HFF-Myc (cell line): ENCODE measurements at regions not wholly inside any gene's neighbourhood (a gene's known extent, or its start where the extent isn't known, plus 50 kb on each side); places are given as distances from the start of the nearest gene placed in this dataset.

Experiments
- DNase-seq: peaks from one replicate; pipeline ENCODE4 v3.0.0-alpha.2; 2011; ENCODE audit warnings: low read depth; ENCODE audit errors: extremely low read depth
- H3K4me3 ChIP-seq: replicated peaks from 2 replicates; pipeline ENCODE4 v1.5.1; 2011; ENCODE audit warnings: low read depth, mild to moderate bottlenecking, control low read depth, low read length
- TF ChIP-seq, protein P1 (sequence below): IDR thresholded peaks from 2 replicates; pipeline ENCODE4 v1.5.1; 2012; ENCODE audit warnings: mild to moderate bottlenecking, low read depth, low read length, control low read depth; ENCODE audit errors: missing control alignments

- TF ChIP-seq, protein P1, sequence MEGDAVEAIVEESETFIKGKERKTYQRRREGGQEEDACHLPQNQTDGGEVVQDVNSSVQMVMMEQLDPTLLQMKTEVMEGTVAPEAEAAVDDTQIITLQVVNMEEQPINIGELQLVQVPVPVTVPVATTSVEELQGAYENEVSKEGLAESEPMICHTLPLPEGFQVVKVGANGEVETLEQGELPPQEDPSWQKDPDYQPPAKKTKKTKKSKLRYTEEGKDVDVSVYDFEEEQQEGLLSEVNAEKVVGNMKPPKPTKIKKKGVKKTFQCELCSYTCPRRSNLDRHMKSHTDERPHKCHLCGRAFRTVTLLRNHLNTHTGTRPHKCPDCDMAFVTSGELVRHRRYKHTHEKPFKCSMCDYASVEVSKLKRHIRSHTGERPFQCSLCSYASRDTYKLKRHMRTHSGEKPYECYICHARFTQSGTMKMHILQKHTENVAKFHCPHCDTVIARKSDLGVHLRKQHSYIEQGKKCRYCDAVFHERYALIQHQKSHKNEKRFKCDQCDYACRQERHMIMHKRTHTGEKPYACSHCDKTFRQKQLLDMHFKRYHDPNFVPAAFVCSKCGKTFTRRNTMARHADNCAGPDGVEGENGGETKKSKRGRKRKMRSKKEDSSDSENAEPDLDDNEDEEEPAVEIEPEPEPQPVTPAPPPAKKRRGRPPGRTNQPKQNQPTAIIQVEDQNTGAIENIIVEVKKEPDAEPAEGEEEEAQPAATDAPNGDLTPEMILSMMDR, result no peak
- DNase-seq, result no peak
- no peak overlapping the region for H3K4me3 ChIP-seq
Observed at GRCh38 chr1:191590578-191590977, 567.7 kb upstream of the RGS18 start.

DNA sequence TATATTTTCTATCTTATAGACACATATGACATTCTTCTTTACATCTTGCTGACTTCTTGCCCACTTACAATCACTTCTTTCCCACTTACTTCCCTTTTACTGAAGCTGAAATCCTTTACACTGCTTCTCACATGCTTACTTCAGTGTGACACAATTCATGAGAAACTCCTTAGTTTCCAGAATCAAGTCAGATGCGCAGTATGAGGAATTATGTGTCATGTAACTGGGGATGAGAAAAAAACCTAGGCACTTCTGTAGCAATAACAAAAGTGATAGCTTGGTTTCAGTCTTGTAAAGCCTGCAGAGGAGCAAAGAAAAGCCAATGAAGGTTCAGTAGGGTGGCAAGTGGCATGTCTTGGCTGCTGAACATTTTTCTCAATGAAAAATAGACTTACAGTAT, 566.2 kb upstream of the RGS18 start:
- DNase-seq, result no peak
- H3K4me3 ChIP-seq, result no peak overlapping the region
- TF ChIP-seq, protein P1, result no peak

DNA sequence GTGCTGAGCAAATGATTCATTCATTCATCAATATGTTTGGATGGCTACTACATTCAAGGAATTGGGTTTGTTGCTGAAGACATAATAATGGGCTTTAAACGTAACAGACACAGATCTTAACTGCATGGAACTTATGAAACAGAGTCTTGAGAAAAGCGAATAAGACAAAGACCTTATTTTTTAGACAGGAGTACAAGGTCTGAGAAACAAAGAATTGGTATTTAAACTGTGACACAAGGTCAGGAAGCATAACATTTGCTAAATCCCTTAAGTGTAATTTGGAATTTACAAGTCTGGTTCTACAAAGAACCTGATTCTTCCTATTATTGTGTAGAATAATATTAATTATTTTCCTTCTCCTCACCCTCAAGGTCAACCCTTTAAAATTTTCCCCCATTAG, 565.4 kb upstream of the RGS18 start:
- TF ChIP-seq, protein P1, result no peak
- no peak for DNase-seq
- H3K4me3 ChIP-seq, result no peak overlapping the region

- H3K4me3 ChIP-seq, result no peak overlapping the region
- TF ChIP-seq, protein P1, result no peak
- no peak for DNase-seq
Observed at GRCh38 chr1:191595170-191595569, 563.1 kb upstream of the RGS18 start.

DNA sequence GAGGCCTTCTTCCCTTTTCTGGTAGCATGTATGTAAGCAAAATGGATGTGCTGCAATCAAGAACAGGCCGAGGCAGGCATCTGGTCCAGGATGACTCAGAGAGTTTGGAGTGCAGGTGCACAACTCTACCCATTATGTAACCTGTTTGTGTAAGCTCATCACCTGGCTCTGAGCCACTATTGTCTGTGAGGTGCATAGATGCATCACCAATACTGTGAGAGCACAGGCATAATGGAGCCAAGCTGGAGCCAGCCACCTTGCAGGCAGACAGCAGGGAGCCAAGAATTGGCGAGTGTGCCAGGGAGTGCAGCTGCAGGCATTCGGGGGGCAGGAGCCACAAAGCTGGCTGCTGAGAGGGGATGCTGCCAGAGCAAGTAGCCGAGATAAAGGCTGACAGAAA, 549.9 kb upstream of the RGS18 start:
- H3K4me3 ChIP-seq, result no peak overlapping the region
- DNase-seq, result no peak
- TF ChIP-seq, protein P1, result no peak

DNA sequence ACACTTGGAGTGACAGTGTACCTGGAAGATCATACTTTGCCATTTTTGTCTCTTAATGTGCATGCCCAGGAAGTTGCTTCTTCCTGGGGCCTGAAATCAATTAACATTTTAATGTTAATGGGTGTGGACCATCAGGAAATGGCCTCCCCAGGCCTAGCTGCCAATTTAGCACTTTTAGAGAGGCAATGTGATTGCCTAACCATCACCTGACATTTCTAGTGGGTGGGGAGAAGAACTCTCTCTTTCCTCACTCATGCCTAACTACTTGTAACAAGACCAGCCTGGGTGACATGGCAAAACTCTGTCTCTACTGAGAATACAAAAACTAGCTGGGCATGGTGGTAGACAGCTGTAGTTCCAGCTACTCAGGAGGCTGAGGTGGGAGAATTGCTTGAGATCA, 549.0 kb upstream of the RGS18 start:
- DNase-seq, result no peak
- TF ChIP-seq, protein P1, result no peak
- H3K4me3 ChIP-seq, result no peak overlapping the region

DNA sequence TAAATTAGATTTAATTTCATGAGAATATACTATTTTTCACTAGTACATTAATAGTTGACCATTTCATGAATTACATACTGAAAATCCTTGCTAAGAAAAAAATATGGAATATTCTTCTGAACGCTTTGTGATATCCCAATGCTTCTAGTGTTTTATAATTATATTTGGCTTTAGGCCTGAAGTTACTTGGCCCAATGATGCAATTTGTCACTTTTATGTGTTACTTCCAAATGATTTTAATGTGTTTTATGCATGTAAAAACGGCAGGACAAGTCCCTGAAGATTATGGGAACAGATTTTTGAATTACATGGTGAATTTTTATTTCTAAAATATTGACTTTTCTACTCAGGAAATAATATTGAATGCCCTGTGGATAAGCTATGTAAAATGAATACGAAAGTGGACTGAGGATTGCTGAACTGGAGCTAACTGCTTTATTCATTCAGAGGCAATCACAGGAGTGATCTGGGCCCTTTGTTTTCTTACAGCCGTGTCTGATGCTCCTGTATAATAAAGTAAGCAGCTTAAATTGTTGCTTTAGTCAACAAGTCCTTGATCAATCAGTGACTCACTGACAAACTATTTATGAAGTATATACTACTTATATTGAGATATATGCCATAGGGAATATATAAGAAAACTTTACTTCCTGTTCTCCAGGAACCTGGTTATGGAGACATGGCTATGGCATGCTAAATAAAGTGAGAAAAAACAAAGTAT, 543.0 kb upstream of the RGS18 start:
- H3K4me3 ChIP-seq, result no peak overlapping the region
- TF ChIP-seq, protein P1, result no peak
- DNase-seq, result no peak
